ENCODE measurements at regions not wholly inside any gene's neighbourhood (a gene's known extent, or its start where the extent isn't known, plus 50 kb on each side); places are given as distances from the start of the nearest gene placed in this dataset.

DNA sequence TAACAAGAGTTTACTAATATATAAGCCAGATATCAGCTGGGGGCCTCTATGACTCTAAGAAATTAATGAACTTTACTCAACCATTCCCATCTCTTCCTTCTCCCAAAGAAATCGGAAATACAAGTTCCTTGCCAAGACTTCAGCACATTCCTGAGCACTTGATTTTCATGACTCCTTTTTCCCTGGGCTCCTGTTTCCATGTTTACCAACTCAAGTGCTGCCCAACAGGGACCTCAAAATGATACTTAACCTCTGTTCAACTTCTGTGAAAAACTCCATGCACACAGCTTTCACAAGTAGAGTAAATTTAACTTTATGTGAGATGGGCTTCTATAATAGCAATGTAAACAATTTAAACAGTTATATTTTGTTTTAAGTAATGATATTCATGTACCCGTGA, 315.8 kb upstream of the CDIN1 start:
- no peaks in the 10 kb centered on the region for H3K36me3 Mint-ChIP-seq
- no peak for DNase-seq

DNA sequence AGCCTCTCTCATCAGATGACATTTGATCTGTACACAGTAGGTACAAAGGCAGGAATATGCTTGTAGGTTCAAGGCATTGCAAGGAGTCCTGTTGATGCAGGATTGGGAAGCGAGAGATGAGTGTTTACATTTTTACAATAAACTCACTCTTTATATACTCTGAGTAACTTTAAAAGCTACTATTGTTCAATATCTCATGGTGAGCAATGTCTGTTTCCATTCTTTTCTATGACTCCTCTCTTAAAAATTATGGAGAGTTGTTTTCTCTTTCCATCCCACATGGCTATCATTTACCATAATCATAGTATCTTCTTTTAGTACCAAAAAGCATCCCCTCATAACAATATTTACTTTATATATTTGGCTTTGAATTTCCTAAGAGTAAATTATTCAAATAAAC, 314.0 kb upstream of the CDIN1 start:
- no peaks in the 10 kb centered on the region for H3K36me3 Mint-ChIP-seq
- no peak overlapping the region for H3K4me3 Mint-ChIP-seq
- ATAC-seq (no peak), DNase-seq (no peak)
- H3K4me1 Mint-ChIP-seq = no peaks in the 10 kb centered on the region
- no peak overlapping the region for H3K27ac Mint-ChIP-seq
- H3K27me3 Mint-ChIP-seq = no peaks in the 10 kb centered on the region
- POLR2A ChIA-PET = no interaction called here
- H3K9me3 Mint-ChIP-seq = peaks cover 0 to 14% (median 0%) of the 10 kb centered on the region in 9 donors

More for the DNA sequence above, 315.8 kb upstream of the CDIN1 start:
- POLR2A ChIA-PET = no interaction called here
- no peaks in the 10 kb centered on the region for H3K27me3 Mint-ChIP-seq
- H3K27ac Mint-ChIP-seq = peak overlapping the region in 1 of 10 donors; percentile 71
- no peak overlapping the region for H3K4me3 Mint-ChIP-seq
- H3K4me1 Mint-ChIP-seq = no peaks in the 10 kb centered on the region
- H3K9me3 Mint-ChIP-seq = peaks cover 0 to 14% (median 0%) of the 10 kb centered on the region in 9 donors
- no peak for ATAC-seq

DNA sequence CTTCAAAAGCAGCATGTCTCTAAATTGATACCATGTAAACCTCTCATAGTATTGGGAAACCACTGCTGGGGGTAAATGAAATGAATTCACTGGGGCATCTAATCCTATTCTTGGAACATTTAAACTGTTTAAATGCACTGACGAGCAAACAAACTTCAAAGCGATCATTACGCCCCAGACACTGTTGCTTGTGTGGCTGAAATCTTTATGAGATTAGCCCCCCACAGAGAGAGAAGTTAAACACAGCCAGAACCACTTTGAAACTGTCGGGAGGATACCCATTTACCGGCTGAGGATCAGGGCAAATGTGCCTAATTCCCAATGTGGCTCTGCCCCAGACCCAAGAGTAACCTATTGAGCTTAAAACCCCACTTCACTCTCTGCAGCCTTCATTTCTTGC, 308.4 kb upstream of the CDIN1 start:
- POLR2A ChIA-PET = no interaction called here
- ATAC-seq (no peak), DNase-seq (no peak)
- Mint-ChIP-seq H3K4me1 (no peaks in the 10 kb centered on the region), H3K36me3 (no peaks in the 10 kb centered on the region), H3K27me3 (peaks cover 0 to 2% (median 0%) of the 10 kb centered on the region in 5 donors), H3K4me3 (no peak overlapping the region), H3K27ac (no peak overlapping the region), H3K9me3 (peaks cover 0 to 15% (median 2%) of the 10 kb centered on the region in 9 donors)

- POLR2A ChIA-PET = no interaction called here
- DNase-seq = no peak
- Mint-ChIP-seq H3K27me3 (peaks cover 0 to 2% (median 0%) of the 10 kb centered on the region in 5 donors), H3K9me3 (peaks cover 3 to 43% (median 19%) of the 10 kb centered on the region in 9 donors), H3K4me1 (no peaks in the 10 kb centered on the region), H3K36me3 (peaks cover 0 to 9% (median 0%) of the 10 kb centered on the region in 3 donors), H3K27ac (no peak overlapping the region), H3K4me3 (no peak overlapping the region)
- no peak for ATAC-seq
Observed at GRCh38 chr15:36275656-36276055, 303.8 kb upstream of the CDIN1 start.

GRCh38 chr15:36278219-36278618, 301.2 kb upstream of the CDIN1 start:
- Mint-ChIP-seq H3K27ac (no peak overlapping the region), H3K4me3 (no peak overlapping the region), H3K36me3 (peaks cover 0 to 9% (median 0%) of the 10 kb centered on the region in 3 donors), H3K27me3 (peaks cover 0 to 2% (median 0%) of the 10 kb centered on the region in 5 donors), H3K4me1 (no peaks in the 10 kb centered on the region), H3K9me3 (peaks cover 3 to 47% (median 19%) of the 10 kb centered on the region in 9 donors)
- no peak for ATAC-seq
- DNase-seq = no peak
- POLR2A ChIA-PET = no interaction called here

- H3K9me3 Mint-ChIP-seq = peaks cover 0 to 37% (median 9%) of the 10 kb centered on the region in 9 donors
- no peaks in the 10 kb centered on the region for H3K36me3 Mint-ChIP-seq
- no peak for DNase-seq
- POLR2A ChIA-PET = no interaction called here
- ATAC-seq = no peak
- H3K27ac Mint-ChIP-seq = no peak overlapping the region
- no peak overlapping the region for H3K4me3 Mint-ChIP-seq
- peaks cover 0 to 5% (median 0%) of the 10 kb centered on the region in 5 donors for H3K27me3 Mint-ChIP-seq
- no peaks in the 10 kb centered on the region for H3K4me1 Mint-ChIP-seq
Observed at GRCh38 chr15:36282821-36283220, 296.6 kb upstream of the CDIN1 start.

- no peak overlapping the region for H3K27ac Mint-ChIP-seq
- no peak for ATAC-seq
- H3K36me3 Mint-ChIP-seq = no peaks in the 10 kb centered on the region
- H3K4me1 Mint-ChIP-seq = no peaks in the 10 kb centered on the region
- peaks cover 0 to 19% (median 6%) of the 10 kb centered on the region in 9 donors for H3K9me3 Mint-ChIP-seq
- POLR2A ChIA-PET = no interaction called here
- H3K4me3 Mint-ChIP-seq = no peak overlapping the region
- DNase-seq = no peak
- peaks cover 0 to 15% (median 2%) of the 10 kb centered on the region in 5 donors for H3K27me3 Mint-ChIP-seq
Observed at GRCh38 chr15:36284911-36285310, 294.5 kb upstream of the CDIN1 start.

GRCh38 chr15:36291501-36291900, 287.9 kb upstream of the CDIN1 start:
- no peak overlapping the region for H3K27ac Mint-ChIP-seq
- no peaks in the 10 kb centered on the region for H3K36me3 Mint-ChIP-seq
- peaks cover 0 to 19% (median 0%) of the 10 kb centered on the region in 9 donors for H3K9me3 Mint-ChIP-seq
- H3K4me1 Mint-ChIP-seq = no peaks in the 10 kb centered on the region
- DNase-seq (no peak), ATAC-seq (no peak)
- peaks cover 0 to 23% (median 5%) of the 10 kb centered on the region in 5 donors for H3K27me3 Mint-ChIP-seq
- POLR2A ChIA-PET = no interaction called here
- H3K4me3 Mint-ChIP-seq = no peak overlapping the region

- H3K9me3 Mint-ChIP-seq = peaks cover 0 to 6% (median 0%) of the 10 kb centered on the region in 9 donors
- no peak for ATAC-seq
- no peak overlapping the region for H3K27ac Mint-ChIP-seq
- POLR2A ChIA-PET = no interaction called here
- DNase-seq = no peak
- no peak overlapping the region for H3K4me3 Mint-ChIP-seq
- H3K4me1 Mint-ChIP-seq = no peaks in the 10 kb centered on the region
- H3K36me3 Mint-ChIP-seq = no peaks in the 10 kb centered on the region
- peaks cover 0 to 14% (median 4%) of the 10 kb centered on the region in 5 donors for H3K27me3 Mint-ChIP-seq
Observed at GRCh38 chr15:36294359-36294758, 285.1 kb upstream of the CDIN1 start.

DNA sequence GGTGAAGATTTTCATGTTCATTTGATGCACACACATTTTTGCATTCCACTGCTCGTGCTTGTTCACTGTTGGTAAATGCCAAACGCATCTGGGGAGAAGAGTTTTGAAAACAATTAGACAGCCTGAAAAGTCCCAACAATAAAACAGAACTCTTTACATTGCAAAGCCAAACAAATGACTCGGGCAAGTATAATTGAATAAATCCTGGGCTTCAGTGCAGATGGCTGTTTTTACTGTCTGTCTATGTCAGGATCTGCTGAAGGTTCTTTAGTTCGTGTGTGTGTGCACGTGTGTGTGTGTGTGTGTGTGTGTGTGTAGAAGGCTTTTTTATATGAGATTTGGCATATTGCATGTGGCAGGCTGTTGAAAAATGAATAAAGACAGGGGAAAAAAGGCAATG, 277.5 kb upstream of the CDIN1 start:
- POLR2A ChIA-PET = no interaction called here
- Mint-ChIP-seq H3K36me3 (no peaks in the 10 kb centered on the region), H3K27me3 (no peaks in the 10 kb centered on the region), H3K4me3 (no peak overlapping the region), H3K4me1 (no peaks in the 10 kb centered on the region), H3K9me3 (peaks cover 0 to 7% (median 0%) of the 10 kb centered on the region in 9 donors), H3K27ac (no peak overlapping the region)
- ATAC-seq (no peak), DNase-seq (no peak)

DNA sequence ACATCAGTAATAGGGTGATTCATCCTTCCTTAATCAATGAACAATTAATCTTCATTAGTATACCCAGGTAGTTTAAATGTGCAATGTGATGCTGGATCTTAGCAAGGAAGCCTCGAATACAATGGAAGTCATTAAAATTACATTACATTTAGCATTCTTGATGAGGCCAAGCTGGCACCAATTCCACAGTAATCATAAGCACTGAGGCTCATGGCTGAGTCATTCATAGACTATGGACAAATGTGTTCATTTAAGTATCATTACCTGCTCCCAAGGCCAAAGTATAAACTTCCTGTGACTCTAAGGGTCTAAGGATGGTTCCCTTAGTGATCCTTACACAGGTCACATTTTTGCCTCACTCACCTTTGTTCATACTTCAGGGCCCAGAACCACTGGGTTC, 266.4 kb upstream of the CDIN1 start:
- Mint-ChIP-seq H3K4me1 (no peaks in the 10 kb centered on the region), H3K4me3 (no peak overlapping the region), H3K9me3 (peaks cover 0 to 6% (median 4%) of the 10 kb centered on the region in 9 donors), H3K36me3 (no peaks in the 10 kb centered on the region), H3K27me3 (peaks cover 0 to 5% (median 0%) of the 10 kb centered on the region in 5 donors), H3K27ac (no peak overlapping the region)
- no peak for DNase-seq
- POLR2A ChIA-PET = no interaction called here
- no peak for ATAC-seq

DNA sequence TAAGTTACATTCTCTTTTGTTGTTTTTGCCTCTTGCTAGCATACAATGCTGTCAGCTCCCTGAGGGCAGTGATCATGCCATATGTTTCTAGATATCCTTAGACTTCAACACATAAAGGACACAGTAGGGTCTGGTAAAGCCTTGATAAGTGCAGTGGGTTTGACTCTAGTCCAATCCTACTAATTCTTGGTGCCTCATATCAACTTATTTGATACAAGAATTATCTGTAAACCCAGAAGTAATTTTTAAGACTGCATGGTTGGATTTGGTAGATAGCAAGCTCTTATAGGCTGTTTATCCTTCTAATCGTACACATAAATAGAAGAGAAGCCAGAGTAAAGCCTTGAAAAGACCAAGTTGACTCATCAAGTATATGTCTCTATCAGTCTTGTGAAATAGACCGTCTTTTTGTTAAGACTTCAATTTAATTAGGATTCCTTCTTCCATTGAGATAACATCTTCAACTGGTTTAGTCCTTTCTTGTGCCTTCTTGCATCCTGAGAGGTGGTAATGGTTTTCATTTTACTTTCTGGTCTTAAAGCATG, 265.6 kb upstream of the CDIN1 start:
- Mint-ChIP-seq H3K4me3 (no peak overlapping the region), H3K4me1 (no peaks in the 10 kb centered on the region), H3K9me3 (peaks cover 0 to 4% (median under 1%) of the 10 kb centered on the region in 9 donors), H3K27ac (no peak overlapping the region), H3K36me3 (no peaks in the 10 kb centered on the region), H3K27me3 (peaks cover 0 to under 1% (median 0%) of the 10 kb centered on the region in 5 donors)
- DNase-seq = no peak
- POLR2A ChIA-PET = no interaction called here
- no peak for ATAC-seq

- H3K4me1 Mint-ChIP-seq = no peaks in the 10 kb centered on the region
- no peak overlapping the region for H3K4me3 Mint-ChIP-seq
- peaks cover 0 to 4% (median 0%) of the 10 kb centered on the region in 9 donors for H3K9me3 Mint-ChIP-seq
- POLR2A ChIA-PET = interaction anchor here (0.6 kb wide), 1 partner anchor 1139 kb away, joined by 8 read pairs; no protein-coding TSS in a partner anchor
- H3K27ac Mint-ChIP-seq = no peak overlapping the region
- H3K36me3 Mint-ChIP-seq = no peaks in the 10 kb centered on the region
- no peak for ATAC-seq
- no peak for DNase-seq
- peaks cover 0 to 2% (median 0%) of the 10 kb centered on the region in 5 donors for H3K27me3 Mint-ChIP-seq
Observed at GRCh38 chr15:36315649-36316048, 263.8 kb upstream of the CDIN1 start.

DNA sequence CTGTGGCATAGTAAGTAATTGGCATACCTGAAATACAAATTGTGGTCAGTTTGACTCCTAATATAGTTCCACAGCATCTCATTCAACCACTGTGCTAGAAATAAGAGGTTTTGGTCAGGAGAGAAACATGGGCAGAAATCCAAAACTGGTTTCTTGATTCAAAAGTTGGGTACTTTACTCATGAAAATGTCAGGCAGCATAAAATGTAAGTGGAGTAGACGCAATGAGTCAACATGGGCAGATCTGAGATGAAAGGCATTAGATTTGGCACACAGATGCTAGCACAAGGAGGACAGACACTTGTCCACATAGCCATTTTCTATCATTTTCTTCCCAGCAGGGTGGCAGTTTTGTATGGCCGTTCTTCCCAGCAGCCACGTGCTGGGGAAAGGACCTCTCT, 255.8 kb upstream of the CDIN1 start:
- Mint-ChIP-seq H3K27ac (no peak overlapping the region), H3K4me3 (no peak overlapping the region), H3K9me3 (peaks cover 0 to 2% (median 0%) of the 10 kb centered on the region in 9 donors), H3K4me1 (no peaks in the 10 kb centered on the region), H3K27me3 (peaks cover 0 to 4% (median 0%) of the 10 kb centered on the region in 5 donors), H3K36me3 (no peaks in the 10 kb centered on the region)
- no peak for DNase-seq
- ATAC-seq = no peak
- POLR2A ChIA-PET = no interaction called here
